Heart left ventricle (tissue), 13 donors: ENCODE measurements at regions not wholly inside any gene's neighbourhood (a gene's known extent, or its start where the extent isn't known, plus 50 kb on each side); places are given as distances from the start of the nearest gene placed in this dataset.

Source experiments
- CTCF ChIP-seq, 12 donors: fragments of 200-600 bp; sonication (generic) in 4 of 12; IDR thresholded peaks; one replicate each; pipeline versions ENCODE4 v1.5.0 to v1.8.0; 2018 to 2022; ENCODE audit warnings: antibody characterized with exemption in 12 of 12, mild to moderate bottlenecking in 5 of 12
- POLR2A ChIP-seq, 2 donors: fragments of 450-650 bp; IDR thresholded peaks; one replicate each; pipeline ENCODE4 v1.6.1; 2017; ENCODE audit warnings: antibody characterized with exemption in 2 of 2, mild to moderate bottlenecking in 2 of 2, moderate library complexity in 2 of 2
- donor health status: ischemic (EF 13 %, LVEDD 7.1; RV severe dilation, severe dysfunction).
- donor health status: DM: no; HTN: yes; CAD: no.
- donor health status: DM: no; HTN: no; CAD: no.
- donor health status: ischemic (EF 25% LVEDD 6.9; RV normal size, moderate dysfunction).
- donor health status: ischemic (EF 25% LVEDD 5.7; RV mildly dilated, moderate dysfunction).
- donor health status: ischemic (EF 35%, LVEDD 5.7; RV mildly dilated, moderate dysfunction).
- donor health status: nonischemic (EF 11% LVEDD 7.7; RV severe dilation, severe dysfunction).
- donor health status: DM: yes; HTN: yes; CAD: no.
- donor health status: PGD.
- donor health status: ischemic (EF 29% LVEDD 5.4; RV normal size, mild dysfunction).
- donor health status: nonischemic (EF 23%, LVEDD 6.1; RV moderate dilation, normal function).

- no peak for TF ChIP-seq CTCF (IDR thresholded peaks at IDR 0.05)
- no peak for TF ChIP-seq POLR2A (IDR thresholded peaks at IDR 0.05)
Observed at GRCh38 chr6:3654436-3654835, 97.1 kb downstream of the PXDC1 start.
